Neural crest cell (in vitro differentiated cells): ENCODE measurements at regions not wholly inside any gene's neighbourhood (a gene's known extent, or its start where the extent isn't known, plus 50 kb on each side); places are given as distances from the start of the nearest gene placed in this dataset.

Source experiments
- DNase-seq: peaks from one replicate; pipeline ENCODE4 v3.0.0; 2021; ENCODE audit warnings: low read depth, mixed read lengths, low spot score
- H3K27ac Mint-ChIP-seq: one replicate; pipeline ENCODE4 v1.8.0; 2021; ENCODE audit warnings: mild to moderate bottlenecking, mixed read lengths; ENCODE audit not compliant: unreplicated experiment
- H3K27me3 Mint-ChIP-seq: 2 replicates; pipeline ENCODE4 v1.8.0; 2021; ENCODE audit warnings: low read depth, mild to moderate bottlenecking, mixed read lengths
- H3K36me3 Mint-ChIP-seq: 2 replicates; pipeline ENCODE4 v1.8.0; 2021; ENCODE audit warnings: low read depth, mild to moderate bottlenecking, mixed read lengths
- H3K4me1 Mint-ChIP-seq: 2 replicates; pipeline ENCODE4 v1.8.0; 2021; ENCODE audit warnings: mixed read lengths
- H3K4me3 Mint-ChIP-seq: one replicate; pipeline ENCODE4 v1.8.0; 2021; ENCODE audit warnings: mild to moderate bottlenecking, mixed read lengths
- H3K9me3 Mint-ChIP-seq: 2 replicates; pipeline ENCODE4 v1.8.0; 2021; ENCODE audit warnings: mixed read lengths
- CTCF ChIP-seq: fragments of 200-600 bp; sonication (generic); conservative IDR thresholded peaks from 2 replicates; pipeline ENCODE4 v1.5.0; 2021; ENCODE audit warnings: antibody characterized with exemption, mild to moderate bottlenecking

- no peak for DNase-seq
- H3K36me3 Mint-ChIP-seq: no peaks in the 10 kb centered on the region
- no peak overlapping the region for H3K4me3 Mint-ChIP-seq
- peaks cover 20% of the 10 kb centered on the region for H3K4me1 Mint-ChIP-seq
- H3K27me3 Mint-ChIP-seq: no peaks in the 10 kb centered on the region
- peaks cover 2% of the 10 kb centered on the region for H3K9me3 Mint-ChIP-seq
- no peak for TF ChIP-seq CTCF
- no peak overlapping the region for H3K27ac Mint-ChIP-seq
Observed at GRCh38 chr13:34011552-34012085, 193.7 kb downstream of the RFC3 start.

DNA sequence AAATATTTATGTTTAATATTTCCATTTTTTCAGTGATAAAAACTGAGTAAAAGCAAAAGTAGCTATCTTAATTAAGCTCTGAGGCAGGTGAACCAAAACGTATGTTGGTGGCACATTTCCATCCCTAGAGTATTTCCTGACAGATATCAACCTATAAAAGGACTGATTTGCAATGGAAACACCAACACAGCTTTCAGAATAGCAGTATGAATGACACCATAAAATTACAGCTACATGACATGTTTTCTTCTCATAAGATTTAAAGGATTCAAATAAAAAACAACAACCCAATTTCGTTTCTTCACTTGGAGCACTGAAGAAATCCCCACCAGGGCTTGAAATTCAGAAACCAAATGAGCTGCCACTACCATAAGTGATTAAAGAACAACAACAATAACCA, 194.4 kb downstream of the RFC3 start:
- Mint-ChIP-seq H3K36me3 (no peaks in the 10 kb centered on the region), H3K27ac (no peak overlapping the region), H3K27me3 (no peaks in the 10 kb centered on the region), H3K4me1 (peaks cover 20% of the 10 kb centered on the region), H3K4me3 (no peak overlapping the region), H3K9me3 (peaks cover 2% of the 10 kb centered on the region)
- TF ChIP-seq CTCF: no peak
- no peak for DNase-seq

GRCh38 chr13:34013061-34013460, 195.1 kb downstream of the RFC3 start:
- Mint-ChIP-seq H3K9me3 (peaks cover 2% of the 10 kb centered on the region), H3K4me3 (no peak overlapping the region), H3K27me3 (no peaks in the 10 kb centered on the region), H3K27ac (no peak overlapping the region), H3K4me1 (peaks cover 20% of the 10 kb centered on the region), H3K36me3 (no peaks in the 10 kb centered on the region)
- DNase-seq: no peak
- no peak for TF ChIP-seq CTCF

GRCh38 chr13:34017231-34017630, 199.3 kb downstream of the RFC3 start:
- DNase-seq: no peak
- Mint-ChIP-seq H3K27me3 (no peaks in the 10 kb centered on the region), H3K27ac (no peak overlapping the region), H3K9me3 (peaks cover 7% of the 10 kb centered on the region), H3K4me1 (peaks cover 18% of the 10 kb centered on the region), H3K36me3 (peaks cover 11% of the 10 kb centered on the region), H3K4me3 (no peak overlapping the region)
- no peak for TF ChIP-seq CTCF

- H3K4me1 Mint-ChIP-seq: peaks cover 18% of the 10 kb centered on the region
- no peak for TF ChIP-seq CTCF
- no peak for DNase-seq
- peaks cover 11% of the 10 kb centered on the region for H3K36me3 Mint-ChIP-seq
- peak overlapping the region; percentile 10 for H3K27ac Mint-ChIP-seq
- H3K4me3 Mint-ChIP-seq: peak overlapping the region; percentile 1
- H3K9me3 Mint-ChIP-seq: peaks cover 10% of the 10 kb centered on the region
- H3K27me3 Mint-ChIP-seq: no peaks in the 10 kb centered on the region
Observed at GRCh38 chr13:34019870-34020269, 201.9 kb downstream of the RFC3 start.
